ENCODE measurements at regions not wholly inside any gene's neighbourhood (a gene's known extent, or its start where the extent isn't known, plus 50 kb on each side); places are given as distances from the start of the nearest gene placed in this dataset.
"Not testable (repeated sequence)": the region's sequence is repeated elsewhere in the genome, so short reads cannot be mapped to it uniquely, and the experiment has no call there.

GRCh38 chr5:159522841-159523240 lies 192.6 kb upstream of the IL12B start:
- TF ChIP-seq, protein P1, sequence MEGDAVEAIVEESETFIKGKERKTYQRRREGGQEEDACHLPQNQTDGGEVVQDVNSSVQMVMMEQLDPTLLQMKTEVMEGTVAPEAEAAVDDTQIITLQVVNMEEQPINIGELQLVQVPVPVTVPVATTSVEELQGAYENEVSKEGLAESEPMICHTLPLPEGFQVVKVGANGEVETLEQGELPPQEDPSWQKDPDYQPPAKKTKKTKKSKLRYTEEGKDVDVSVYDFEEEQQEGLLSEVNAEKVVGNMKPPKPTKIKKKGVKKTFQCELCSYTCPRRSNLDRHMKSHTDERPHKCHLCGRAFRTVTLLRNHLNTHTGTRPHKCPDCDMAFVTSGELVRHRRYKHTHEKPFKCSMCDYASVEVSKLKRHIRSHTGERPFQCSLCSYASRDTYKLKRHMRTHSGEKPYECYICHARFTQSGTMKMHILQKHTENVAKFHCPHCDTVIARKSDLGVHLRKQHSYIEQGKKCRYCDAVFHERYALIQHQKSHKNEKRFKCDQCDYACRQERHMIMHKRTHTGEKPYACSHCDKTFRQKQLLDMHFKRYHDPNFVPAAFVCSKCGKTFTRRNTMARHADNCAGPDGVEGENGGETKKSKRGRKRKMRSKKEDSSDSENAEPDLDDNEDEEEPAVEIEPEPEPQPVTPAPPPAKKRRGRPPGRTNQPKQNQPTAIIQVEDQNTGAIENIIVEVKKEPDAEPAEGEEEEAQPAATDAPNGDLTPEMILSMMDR (conservative IDR thresholded peaks at IDR 0.05; ENCODE audit: low read depth, low read length) = no peak
- no peak overlapping the region for H3K4me3 ChIP-seq (ENCODE audit: low read length)
- DNase-seq (ENCODE audit: low read depth) = no peak

DNA sequence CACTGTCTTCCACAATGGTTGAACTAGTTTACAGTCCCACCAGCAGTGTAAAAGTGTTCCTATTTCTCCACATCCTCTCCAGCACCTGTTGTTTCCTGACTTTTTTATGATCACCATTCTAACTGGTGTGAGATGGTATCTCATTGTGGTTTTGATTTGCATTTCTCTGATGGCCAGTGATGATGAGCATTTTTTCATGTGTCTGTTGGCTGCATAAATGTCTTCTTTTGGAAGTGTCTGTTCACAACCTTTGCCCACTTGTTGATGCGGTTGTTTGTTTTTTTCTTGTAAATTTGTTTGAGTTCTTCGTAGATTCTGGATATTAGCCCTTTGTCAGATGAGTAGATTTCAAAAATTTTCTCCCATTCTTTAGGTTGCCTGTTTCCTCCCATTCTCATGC lies 194.0 kb upstream of the IL12B start:
- not testable (repeated sequence) for H3K4me3 ChIP-seq (ENCODE audit: low read length); DNase-seq (ENCODE audit: low read depth)

GRCh38 chr5:159525117-159525516 lies 194.8 kb upstream of the IL12B start:
- TF ChIP-seq, protein P1 (conservative IDR thresholded peaks at IDR 0.05; ENCODE audit: low read depth, low read length) = no peak
- DNase-seq (ENCODE audit: low read depth) = no peak
- H3K4me3 ChIP-seq (ENCODE audit: low read length) = no peak overlapping the region

GRCh38 chr5:159527546-159528254 lies 197.4 kb upstream of the IL12B start:
- H3K4me3 ChIP-seq (ENCODE audit: low read length) = no peak overlapping the region
- no peak for DNase-seq (ENCODE audit: low read depth)
- TF ChIP-seq, protein P1 (conservative IDR thresholded peaks at IDR 0.05; ENCODE audit: low read depth, low read length) = no peak

- H3K4me3 ChIP-seq (ENCODE audit: low read length) = no peak overlapping the region
- DNase-seq (ENCODE audit: low read depth) = no peak
- TF ChIP-seq, protein P1 (conservative IDR thresholded peaks at IDR 0.05; ENCODE audit: low read depth, low read length) = peak; percentile 45
These were observed 201.3 kb upstream of the IL12B start for GRCh38 chr5:159531554-159532105.

DNA sequence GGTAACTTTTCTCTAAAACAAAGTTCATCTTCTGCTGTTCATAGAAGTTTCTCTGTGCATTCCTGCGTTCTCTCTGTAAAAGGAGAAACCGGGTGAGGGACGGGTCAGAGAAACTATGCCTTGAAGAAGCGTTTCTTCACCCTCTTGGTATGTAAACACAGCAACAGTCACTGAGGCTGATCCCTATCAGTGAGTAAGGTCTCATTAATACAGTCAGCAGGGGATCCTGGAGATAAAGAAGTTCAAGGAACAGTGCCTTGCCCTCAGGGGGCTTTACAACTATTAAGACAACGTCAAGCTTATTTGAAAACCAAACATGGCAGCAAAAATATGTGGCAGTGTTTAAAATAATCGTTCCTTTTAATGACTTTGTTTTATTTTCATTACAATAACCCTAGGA lies 202.9 kb upstream of the IL12B start:
- DNase-seq (ENCODE audit: low read depth) = no peak
- H3K4me3 ChIP-seq (ENCODE audit: low read length) = no peak overlapping the region
- TF ChIP-seq, protein P1 (conservative IDR thresholded peaks at IDR 0.05; ENCODE audit: low read depth, low read length) = no peak

DNA sequence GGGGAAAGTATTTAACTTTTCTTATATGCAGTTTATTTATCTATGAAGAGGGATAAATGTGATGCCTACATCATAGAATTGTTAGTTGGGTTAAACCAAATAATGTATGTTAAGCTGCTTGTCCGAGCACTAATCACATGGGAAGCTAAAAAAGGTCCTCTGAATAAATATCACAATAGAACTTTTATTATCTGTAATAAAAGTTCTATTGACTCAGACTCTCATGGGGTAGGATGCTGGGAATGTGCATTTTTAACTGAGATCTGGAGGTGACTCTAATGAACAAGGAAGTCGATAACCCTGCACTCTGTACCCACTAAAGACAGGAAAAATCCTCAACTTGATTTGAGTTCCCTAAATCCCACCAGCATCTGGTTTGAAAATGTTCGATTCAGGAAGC lies 205.9 kb upstream of the IL12B start:
- DNase-seq (ENCODE audit: low read depth) = no peak
- no peak overlapping the region for H3K4me3 ChIP-seq (ENCODE audit: low read length)
- TF ChIP-seq, protein P1 (conservative IDR thresholded peaks at IDR 0.05; ENCODE audit: low read depth, low read length) = no peak

Data from retinal pigment epithelial cell (primary cell).